LNCAP (cell line): ENCODE measurements at regions not wholly inside any gene's neighbourhood (a gene's known extent, or its start where the extent isn't known, plus 50 kb on each side); places are given as distances from the start of the nearest gene placed in this dataset.
A peak's percentile ranks its signal among the peaks of the same experiment; 100 is the strongest.

Experiments used
- CTCF ChIP-seq: fragments of 450-650 bp; IDR thresholded peaks from 2 replicates; pipeline ENCODE4 v1.5.1; 2017; ENCODE audit warnings: mild to moderate bottlenecking

GRCh38 chr7:10106609-10107008 lies 867.1 kb upstream of the PHF14 start:
- TF ChIP-seq CTCF = no peak

- no peak for TF ChIP-seq CTCF
These were observed 857.2 kb upstream of the PHF14 start for GRCh38 chr7:10116511-10116910.

- TF ChIP-seq CTCF = no peak
These were observed 855.9 kb upstream of the PHF14 start for GRCh38 chr7:10117815-10118214.

- TF ChIP-seq CTCF = no peak
These were observed 852.7 kb upstream of the PHF14 start for GRCh38 chr7:10120936-10121335.

- no peak for TF ChIP-seq CTCF
These were observed 852.0 kb upstream of the PHF14 start for GRCh38 chr7:10121631-10122030.

- TF ChIP-seq CTCF = no peak
These were observed 851.0 kb upstream of the PHF14 start for GRCh38 chr7:10122551-10123100.

- peak; percentile 60 for TF ChIP-seq CTCF
These were observed 844.9 kb upstream of the PHF14 start for GRCh38 chr7:10128748-10129147.

- TF ChIP-seq CTCF = no peak
These were observed 835.4 kb upstream of the PHF14 start for GRCh38 chr7:10138087-10138854.
